Limb (tissue), 2 donors: ENCODE measurements at regions not wholly inside any gene's neighbourhood (a gene's known extent, or its start where the extent isn't known, plus 50 kb on each side); places are given as distances from the start of the nearest gene placed in this dataset.

Source experiments
- DNase-seq, 2 donors: peaks; one replicate each; pipeline ENCODE4 v3.0.0-alpha.2; 2016; ENCODE audit errors: extremely low spot score in 2 of 2

- DNase-seq, result no peak
Observed at GRCh38 chr12:115507951-115508722, 769.4 kb downstream of the MED13L start.

GRCh38 chr12:115507560-115507889 is 770.0 kb downstream of the MED13L start:
- DNase-seq, result no peak

- DNase-seq, result no peak
Observed at GRCh38 chr12:115506822-115507559, 770.5 kb downstream of the MED13L start.

- DNase-seq, result no peak
Observed at GRCh38 chr12:115504306-115505290, 772.9 kb downstream of the MED13L start.

GRCh38 chr12:115500872-115501271 is 776.6 kb downstream of the MED13L start:
- no peak for DNase-seq

GRCh38 chr12:115495300-115495699 is 782.2 kb downstream of the MED13L start:
- no peak for DNase-seq

GRCh38 chr12:115492553-115492952 is 784.9 kb downstream of the MED13L start:
- no peak for DNase-seq

GRCh38 chr12:115491511-115492250 is 785.8 kb downstream of the MED13L start:
- DNase-seq, result no peak

- no peak for DNase-seq
Observed at GRCh38 chr12:115489253-115489652, 788.2 kb downstream of the MED13L start.

GRCh38 chr12:115485967-115486366 is 791.5 kb downstream of the MED13L start:
- DNase-seq, result no peak

- DNase-seq, result no peak
Observed at GRCh38 chr12:115485503-115485902, 792.0 kb downstream of the MED13L start.

GRCh38 chr12:115482943-115483342 is 794.5 kb downstream of the MED13L start:
- DNase-seq, result no peak

GRCh38 chr12:115481141-115481540 is 796.4 kb downstream of the MED13L start:
- DNase-seq, result no peak

GRCh38 chr12:115478505-115478904 is 794.5 kb upstream of the TBX3 start:
- DNase-seq, result no peak

- DNase-seq, result no peak
Observed at GRCh38 chr12:115474539-115475353, 790.8 kb upstream of the TBX3 start.

GRCh38 chr12:115473257-115473956 is 789.4 kb upstream of the TBX3 start:
- no peak for DNase-seq

- no peak for DNase-seq
Observed at GRCh38 chr12:115472852-115473251, 788.9 kb upstream of the TBX3 start.

- DNase-seq, result no peak
Observed at GRCh38 chr12:115470977-115471376, 787.0 kb upstream of the TBX3 start.

- DNase-seq, result no peak
Observed at GRCh38 chr12:115470526-115470925, 786.6 kb upstream of the TBX3 start.

GRCh38 chr12:115468087-115468510 is 784.1 kb upstream of the TBX3 start:
- no peak for DNase-seq
